Neural cell (in vitro differentiated cells): ENCODE measurements at regions not wholly inside any gene's neighbourhood (a gene's known extent, or its start where the extent isn't known, plus 50 kb on each side); places are given as distances from the start of the nearest gene placed in this dataset.

Source experiments
- H2AFZ ChIP-seq: fragments of 200-600, 300-800 bp; sonication (generic), shearing (Covaris generic); 2 replicates; pipeline ENCODE4 v1.6.0; 2014; ENCODE audit warnings: low read depth, mild to moderate bottlenecking, antibody characterized with exemption, low read length, moderate library complexity
- H3F3A ChIP-seq: fragments of 200-600 bp; shearing (Covaris generic); 2 replicates; pipeline ENCODE4 v1.6.1; 2016; ENCODE audit warnings: mild to moderate bottlenecking, moderate library complexity, mixed read lengths, antibody characterized with exemption, low read length; ENCODE audit not compliant: insufficient read depth, poor library complexity, severe bottlenecking
- H3K27ac ChIP-seq: fragments of 200-600, 300-800 bp; sonication (generic), shearing (Covaris generic); 2 replicates; pipeline ENCODE4 v1.5.1; 2014; ENCODE audit warnings: mild to moderate bottlenecking, low read length, moderate library complexity
- H3K27me3 ChIP-seq: fragments of 300-800, 200-600 bp; sonication (generic), shearing (Covaris generic); 2 replicates; pipeline ENCODE4 v1.6.0; 2014; ENCODE audit warnings: mild to moderate bottlenecking, low read depth, low read length, moderate library complexity; ENCODE audit not compliant: insufficient read depth
- H3K36me3 ChIP-seq: fragments of 300-800, 200-600 bp; sonication (generic), shearing (Covaris generic); 2 replicates; pipeline ENCODE4 v1.5.1; 2014; ENCODE audit warnings: mild to moderate bottlenecking, antibody characterized with exemption, low read length, moderate library complexity; ENCODE audit not compliant: insufficient read depth
- H3K4me2 ChIP-seq: fragments of 300-800, 200-600 bp; sonication (generic), shearing (Covaris generic); 2 replicates; pipeline ENCODE4 v1.6.0; 2014; ENCODE audit warnings: mild to moderate bottlenecking, low read length
- H3K4me3 ChIP-seq: fragments of 300-800, 200-600 bp; sonication (generic), shearing (Covaris generic); 2 replicates; pipeline ENCODE4 v1.5.1; 2014; ENCODE audit warnings: mild to moderate bottlenecking, low read length, moderate library complexity
- H3K79me2 ChIP-seq: fragments of 200-600 bp; shearing (Covaris generic); replicated peaks from 2 replicates; pipeline ENCODE4 v1.6.0; 2014; ENCODE audit warnings: mild to moderate bottlenecking, low read length, moderate library complexity; ENCODE audit not compliant: insufficient read depth
- H3K9ac ChIP-seq: fragments of 300-800, 200-600 bp; sonication (generic), shearing (Covaris generic); 2 replicates; pipeline ENCODE4 v1.6.1; 2016; ENCODE audit warnings: mild to moderate bottlenecking, low read length, mixed read lengths
- H3K9me2 ChIP-seq: fragments of 200-600 bp; shearing (Covaris generic); 2 replicates; pipeline ENCODE4 v1.6.1; 2016; ENCODE audit warnings: mild to moderate bottlenecking, low read length, mixed read lengths; ENCODE audit not compliant: insufficient read depth
- H3K9me3 ChIP-seq: fragments of 200-600, 300-800 bp; sonication (generic), shearing (Covaris generic); 2 replicates; pipeline ENCODE4 v1.6.1; 2016; ENCODE audit warnings: mild to moderate bottlenecking, mixed run types, low read length, moderate library complexity, mixed read lengths
- H4K20me1 ChIP-seq: fragments of 200-600 bp; shearing (Covaris generic); 2 replicates; pipeline ENCODE4 v1.6.1; 2016; ENCODE audit warnings: mild to moderate bottlenecking, mixed run types; ENCODE audit not compliant: insufficient read depth
- EP300 ChIP-seq: fragments of 450-650 bp; conservative IDR thresholded peaks from 2 replicates; pipeline ENCODE4 v1.6.1; 2014; ENCODE audit warnings: antibody characterized with exemption, mild to moderate bottlenecking, moderate library complexity; ENCODE audit not compliant: poor library complexity, severe bottlenecking
- EZH2 ChIP-seq: fragments of 200-600, 300-800 bp; shearing (Covaris generic), sonication (generic); IDR thresholded peaks from 2 replicates; pipeline ENCODE4 v1.6.1; 2014; ENCODE audit warnings: antibody characterized with exemption, low read length, borderline replicate concordance, mild to moderate bottlenecking; ENCODE audit not compliant: insufficient read depth, poor library complexity, severe bottlenecking
- MXI1 ChIP-seq: fragments of 450-650 bp; conservative IDR thresholded peaks from 2 replicates; pipeline ENCODE4 v1.6.1; 2014; ENCODE audit warnings: antibody characterized with exemption, mild to moderate bottlenecking; ENCODE audit not compliant: poor library complexity, severe bottlenecking
- POLR2AphosphoS5 ChIP-seq: IDR thresholded peaks from 2 replicates; pipeline ENCODE4 v1.6.1; 2012
- RAD21 ChIP-seq: fragments of 450-650 bp; conservative IDR thresholded peaks from 2 replicates; pipeline ENCODE4 v1.6.1; 2014; ENCODE audit warnings: antibody characterized with exemption, mild to moderate bottlenecking, moderate library complexity
- SMC3 ChIP-seq: fragments of 450-650 bp; conservative IDR thresholded peaks from 2 replicates; pipeline ENCODE4 v1.6.1; 2014; ENCODE audit warnings: antibody characterized with exemption, mild to moderate bottlenecking, moderate library complexity; ENCODE audit not compliant: poor library complexity
- TAF1 ChIP-seq: IDR thresholded peaks from 2 replicates; pipeline ENCODE4 v1.6.1; 2012; ENCODE audit warnings: low read depth
- TF ChIP-seq, protein P1 (sequence below): IDR thresholded peaks from 2 replicates; pipeline ENCODE4 v1.6.1; 2012; ENCODE audit warnings: borderline replicate concordance
- TF ChIP-seq, protein P2 (sequence below): fragments of 450-650 bp; IDR thresholded peaks from 2 replicates; pipeline ENCODE4 v1.5.1; 2014; ENCODE audit warnings: antibody characterized with exemption, mild to moderate bottlenecking, moderate library complexity; ENCODE audit not compliant: poor library complexity, severe bottlenecking

DNA sequence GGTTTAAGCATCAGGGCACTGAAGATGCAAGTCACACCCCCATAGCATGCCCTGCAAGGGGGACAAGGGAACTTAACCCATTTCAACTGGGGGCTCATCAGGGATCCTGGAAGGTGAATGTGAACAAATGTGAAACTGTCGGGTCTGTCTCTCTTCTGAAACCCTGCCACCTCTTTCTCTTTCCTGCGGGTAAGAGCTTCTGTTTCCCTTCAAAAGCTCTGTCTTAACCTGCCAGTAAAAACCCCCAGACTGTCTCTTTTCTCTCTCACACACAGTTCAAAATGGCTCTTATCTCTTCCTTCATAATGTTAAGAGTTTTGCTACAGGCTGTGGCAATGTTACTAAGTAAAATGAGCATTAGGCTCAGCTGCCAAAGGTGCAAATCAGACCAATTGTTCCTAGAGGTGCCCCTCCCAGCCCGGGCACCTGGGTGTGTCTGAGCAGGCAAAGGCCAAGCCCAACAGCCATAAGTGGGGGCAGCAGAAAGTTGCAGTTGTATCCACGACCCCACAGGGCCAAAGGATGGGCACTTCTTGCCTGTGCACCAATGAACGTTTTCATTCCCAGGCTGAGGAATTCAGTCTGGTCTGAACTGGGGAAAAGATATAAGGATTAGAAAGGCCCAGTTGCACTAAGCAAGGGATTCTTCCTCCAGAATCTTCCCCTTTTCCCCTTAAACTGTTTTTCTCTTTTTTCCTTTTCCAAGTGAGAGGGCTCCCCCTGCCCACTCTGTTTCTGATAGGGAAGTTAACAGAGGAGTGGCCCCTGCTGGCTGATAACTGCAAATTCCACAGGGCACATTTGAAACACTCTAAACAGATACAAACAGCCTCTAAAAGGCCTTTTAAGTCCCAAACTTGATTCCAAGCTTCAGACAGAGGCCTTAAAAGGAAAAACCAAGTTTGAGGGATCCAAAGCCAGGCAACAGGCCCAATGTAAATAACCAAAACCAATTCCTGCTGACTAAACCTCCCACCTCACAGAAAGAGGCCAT lies 113.8 kb upstream of the EPHA6 start:
- no peaks in the 10 kb centered on the region for H3K27me3 ChIP-seq
- no peak overlapping the region for H2AFZ ChIP-seq
- H3K36me3 ChIP-seq = no peaks in the 10 kb centered on the region
- no peak overlapping the region for H3K4me3 ChIP-seq
- TF ChIP-seq RAD21 (peak; percentile 21), SMC3 (peak; percentile 23), MXI1 (no peak)
- no peaks in the 10 kb centered on the region for H3K9me2 ChIP-seq
- H3K9me3 ChIP-seq = peaks cover 4% of the 10 kb centered on the region
- H3K4me2 ChIP-seq = no peak overlapping the region
- no peak overlapping the region for H3K9ac ChIP-seq
- no peaks in the 10 kb centered on the region for H3K79me2 ChIP-seq
- H3K27ac ChIP-seq = no peak overlapping the region
- H3F3A ChIP-seq = no peaks in the 10 kb centered on the region
- H4K20me1 ChIP-seq = no peaks in the 10 kb centered on the region

DNA sequence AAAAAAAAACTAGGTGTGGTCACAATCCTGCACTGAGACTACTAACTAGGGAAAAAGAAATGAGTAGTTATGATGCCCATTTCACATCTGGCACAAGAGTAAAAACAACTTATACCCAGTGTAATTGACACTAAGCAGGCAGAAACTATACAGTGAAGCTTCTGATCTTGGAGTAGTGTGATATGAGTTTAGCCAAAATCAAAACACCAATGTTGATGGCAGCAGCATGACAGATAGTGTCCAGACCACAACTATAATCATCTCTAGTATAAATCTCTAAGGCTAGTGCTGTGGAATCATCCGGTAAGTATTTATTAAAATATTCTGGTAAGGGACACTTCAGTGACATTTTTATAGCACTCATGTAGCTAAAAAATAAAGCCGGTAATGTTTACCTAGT lies 108.5 kb upstream of the EPHA6 start:
- no peaks in the 10 kb centered on the region for H3K9me3 ChIP-seq
- H3K27me3 ChIP-seq = no peaks in the 10 kb centered on the region
- no peaks in the 10 kb centered on the region for H4K20me1 ChIP-seq
- H3K27ac ChIP-seq = no peak overlapping the region
- TF ChIP-seq SMC3 (no peak), MXI1 (no peak), EP300 (no peak), RAD21 (no peak), EZH2 (no peak), POLR2AphosphoS5 (no peak), TAF1 (no peak)
- TF ChIP-seq, protein P1, sequence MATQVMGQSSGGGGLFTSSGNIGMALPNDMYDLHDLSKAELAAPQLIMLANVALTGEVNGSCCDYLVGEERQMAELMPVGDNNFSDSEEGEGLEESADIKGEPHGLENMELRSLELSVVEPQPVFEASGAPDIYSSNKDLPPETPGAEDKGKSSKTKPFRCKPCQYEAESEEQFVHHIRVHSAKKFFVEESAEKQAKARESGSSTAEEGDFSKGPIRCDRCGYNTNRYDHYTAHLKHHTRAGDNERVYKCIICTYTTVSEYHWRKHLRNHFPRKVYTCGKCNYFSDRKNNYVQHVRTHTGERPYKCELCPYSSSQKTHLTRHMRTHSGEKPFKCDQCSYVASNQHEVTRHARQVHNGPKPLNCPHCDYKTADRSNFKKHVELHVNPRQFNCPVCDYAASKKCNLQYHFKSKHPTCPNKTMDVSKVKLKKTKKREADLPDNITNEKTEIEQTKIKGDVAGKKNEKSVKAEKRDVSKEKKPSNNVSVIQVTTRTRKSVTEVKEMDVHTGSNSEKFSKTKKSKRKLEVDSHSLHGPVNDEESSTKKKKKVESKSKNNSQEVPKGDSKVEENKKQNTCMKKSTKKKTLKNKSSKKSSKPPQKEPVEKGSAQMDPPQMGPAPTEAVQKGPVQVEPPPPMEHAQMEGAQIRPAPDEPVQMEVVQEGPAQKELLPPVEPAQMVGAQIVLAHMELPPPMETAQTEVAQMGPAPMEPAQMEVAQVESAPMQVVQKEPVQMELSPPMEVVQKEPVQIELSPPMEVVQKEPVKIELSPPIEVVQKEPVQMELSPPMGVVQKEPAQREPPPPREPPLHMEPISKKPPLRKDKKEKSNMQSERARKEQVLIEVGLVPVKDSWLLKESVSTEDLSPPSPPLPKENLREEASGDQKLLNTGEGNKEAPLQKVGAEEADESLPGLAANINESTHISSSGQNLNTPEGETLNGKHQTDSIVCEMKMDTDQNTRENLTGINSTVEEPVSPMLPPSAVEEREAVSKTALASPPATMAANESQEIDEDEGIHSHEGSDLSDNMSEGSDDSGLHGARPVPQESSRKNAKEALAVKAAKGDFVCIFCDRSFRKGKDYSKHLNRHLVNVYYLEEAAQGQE = no peak
- TF ChIP-seq, protein P2, sequence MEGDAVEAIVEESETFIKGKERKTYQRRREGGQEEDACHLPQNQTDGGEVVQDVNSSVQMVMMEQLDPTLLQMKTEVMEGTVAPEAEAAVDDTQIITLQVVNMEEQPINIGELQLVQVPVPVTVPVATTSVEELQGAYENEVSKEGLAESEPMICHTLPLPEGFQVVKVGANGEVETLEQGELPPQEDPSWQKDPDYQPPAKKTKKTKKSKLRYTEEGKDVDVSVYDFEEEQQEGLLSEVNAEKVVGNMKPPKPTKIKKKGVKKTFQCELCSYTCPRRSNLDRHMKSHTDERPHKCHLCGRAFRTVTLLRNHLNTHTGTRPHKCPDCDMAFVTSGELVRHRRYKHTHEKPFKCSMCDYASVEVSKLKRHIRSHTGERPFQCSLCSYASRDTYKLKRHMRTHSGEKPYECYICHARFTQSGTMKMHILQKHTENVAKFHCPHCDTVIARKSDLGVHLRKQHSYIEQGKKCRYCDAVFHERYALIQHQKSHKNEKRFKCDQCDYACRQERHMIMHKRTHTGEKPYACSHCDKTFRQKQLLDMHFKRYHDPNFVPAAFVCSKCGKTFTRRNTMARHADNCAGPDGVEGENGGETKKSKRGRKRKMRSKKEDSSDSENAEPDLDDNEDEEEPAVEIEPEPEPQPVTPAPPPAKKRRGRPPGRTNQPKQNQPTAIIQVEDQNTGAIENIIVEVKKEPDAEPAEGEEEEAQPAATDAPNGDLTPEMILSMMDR = no peak
- no peak overlapping the region for H3K9ac ChIP-seq
- H3K79me2 ChIP-seq = no peaks in the 10 kb centered on the region
- no peaks in the 10 kb centered on the region for H3K36me3 ChIP-seq
- no peak overlapping the region for H2AFZ ChIP-seq
- no peaks in the 10 kb centered on the region for H3K9me2 ChIP-seq
- no peak overlapping the region for H3K4me3 ChIP-seq
- no peak overlapping the region for H3K4me2 ChIP-seq
- H3F3A ChIP-seq = no peaks in the 10 kb centered on the region
